ENCODE measurements at regions not wholly inside any gene's neighbourhood (a gene's known extent, or its start where the extent isn't known, plus 50 kb on each side); places are given as distances from the start of the nearest gene placed in this dataset.
A peak's percentile ranks its signal among the peaks of the same experiment; 100 is the strongest.
"Not testable (repeated sequence)": the region's sequence is repeated elsewhere in the genome, so short reads cannot be mapped to it uniquely, and the experiment has no call there.

GRCh38 chr1:101131239-101131843, 105.5 kb upstream of the S1PR1 start:
- in situ Hi-C loops (cut with MboI; ENCODE audit: low pct_unique_long_range_greater_than_20kb, low sequenced_read_pairs, unreplicated experiment) = no loop called here
- no peak for DNase-seq (ENCODE audit: low spot score)
- no peak for TF ChIP-seq CTCF (IDR thresholded peaks at IDR 0.05; ENCODE audit: extremely low read depth, insufficient read depth, missing control alignments)

DNA sequence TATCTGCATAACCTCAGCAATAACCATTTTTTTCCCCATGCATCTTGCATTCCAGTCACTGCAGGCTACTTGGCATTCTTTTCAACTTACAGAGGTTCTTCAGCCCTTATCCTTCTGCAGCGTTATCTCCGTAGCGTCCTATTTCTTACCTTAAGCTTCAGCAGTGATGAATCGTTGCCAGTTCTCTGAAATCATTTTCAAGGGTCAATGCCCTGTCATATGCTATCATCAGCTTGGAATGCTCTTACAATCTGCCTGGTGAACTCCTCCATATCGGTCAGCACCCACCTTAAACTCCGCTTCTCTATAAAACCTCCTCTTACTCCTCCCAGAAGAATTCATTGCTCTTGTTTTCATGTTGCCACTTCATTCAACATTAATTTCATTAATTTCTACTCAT, 105.1 kb upstream of the DPH5 start:
- DNase-seq (ENCODE audit: low spot score) = no peak
- TF ChIP-seq CTCF (IDR thresholded peaks at IDR 0.05; ENCODE audit: extremely low read depth, insufficient read depth, missing control alignments) = no peak
- in situ Hi-C loops (cut with MboI; ENCODE audit: low pct_unique_long_range_greater_than_20kb, low sequenced_read_pairs, unreplicated experiment) = no loop called here

- in situ Hi-C loops (cut with MboI; ENCODE audit: low pct_unique_long_range_greater_than_20kb, low sequenced_read_pairs, unreplicated experiment) = no loop called here
- TF ChIP-seq CTCF (IDR thresholded peaks at IDR 0.05; ENCODE audit: extremely low read depth, insufficient read depth, missing control alignments) = no peak
- DNase-seq (ENCODE audit: low spot score) = no peak
Observed at GRCh38 chr1:101128846-101129245, 103.3 kb upstream of the DPH5 start.

DNA sequence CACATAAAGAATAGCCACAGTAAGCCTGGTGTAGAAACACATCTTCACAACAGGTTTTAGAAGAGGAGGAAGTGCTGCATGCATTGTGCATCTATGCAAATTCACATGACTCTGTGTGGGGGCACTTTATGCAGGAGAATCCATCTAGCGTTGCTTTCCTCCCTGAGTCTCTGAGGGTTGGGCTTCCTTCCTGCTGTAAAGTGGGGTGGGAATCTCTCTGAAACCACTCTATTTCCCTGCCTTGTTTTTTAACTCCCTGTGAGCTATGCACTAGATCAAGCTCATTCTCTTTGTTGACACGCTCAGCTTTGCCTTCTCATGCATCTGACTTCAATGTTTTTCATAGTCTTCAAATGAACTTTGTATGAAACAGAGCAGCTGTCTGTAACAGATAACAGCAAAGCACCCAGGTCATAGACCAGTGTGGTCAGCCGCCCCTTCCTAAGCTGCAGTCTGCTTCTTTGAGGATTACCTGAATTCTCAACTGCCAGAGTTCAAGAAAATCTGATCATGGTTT, 102.7 kb upstream of the DPH5 start:
- no peak for TF ChIP-seq CTCF (IDR thresholded peaks at IDR 0.05; ENCODE audit: extremely low read depth, insufficient read depth, missing control alignments)
- DNase-seq (ENCODE audit: low spot score) = peak; percentile 7
- in situ Hi-C loops (cut with MboI; ENCODE audit: low pct_unique_long_range_greater_than_20kb, low sequenced_read_pairs, unreplicated experiment) = no loop called here

GRCh38 chr1:101124405-101124804, 98.8 kb upstream of the DPH5 start:
- in situ Hi-C loops (cut with MboI; ENCODE audit: low pct_unique_long_range_greater_than_20kb, low sequenced_read_pairs, unreplicated experiment) = no loop called here
- DNase-seq (ENCODE audit: low spot score) = no peak
- TF ChIP-seq CTCF (IDR thresholded peaks at IDR 0.05; ENCODE audit: extremely low read depth, insufficient read depth, missing control alignments) = no peak

DNA sequence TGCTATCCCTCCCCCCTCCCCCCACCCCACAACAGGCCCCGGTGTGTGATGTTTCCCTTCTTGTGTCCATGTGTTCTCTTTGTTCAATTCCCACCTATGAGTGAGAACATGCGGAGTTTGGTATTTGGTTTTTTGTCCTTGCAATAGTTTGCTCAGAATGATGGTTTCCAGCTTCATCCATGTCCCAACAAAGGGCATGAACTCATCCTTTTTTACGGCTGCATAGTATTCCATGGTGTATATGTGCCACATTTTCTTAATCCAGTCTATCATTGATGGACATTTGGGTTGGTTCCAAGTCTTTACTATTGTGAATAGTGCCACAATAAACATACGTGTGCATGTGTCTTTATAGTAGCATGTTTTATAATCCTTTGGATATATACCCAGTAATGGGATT, 98.3 kb upstream of the DPH5 start:
- DNase-seq (ENCODE audit: low spot score); in situ Hi-C loops (cut with MboI; ENCODE audit: low pct_unique_long_range_greater_than_20kb, low sequenced_read_pairs, unreplicated experiment): not testable (repeated sequence)

- in situ Hi-C loops (cut with MboI; ENCODE audit: low pct_unique_long_range_greater_than_20kb, low sequenced_read_pairs, unreplicated experiment) = no loop called here
- DNase-seq (ENCODE audit: low spot score) = peak; percentile 30
- TF ChIP-seq CTCF (IDR thresholded peaks at IDR 0.05; ENCODE audit: extremely low read depth, insufficient read depth, missing control alignments) = no peak
Observed at GRCh38 chr1:101122452-101123166, 97.0 kb upstream of the DPH5 start.

Data from GM13977 (cell line).